Neural progenitor cell (in vitro differentiated cells): ENCODE measurements at regions not wholly inside any gene's neighbourhood (a gene's known extent, or its start where the extent isn't known, plus 50 kb on each side); places are given as distances from the start of the nearest gene placed in this dataset.

Experiments used
- DNase-seq: peaks from one replicate; pipeline ENCODE4 v3.0.0-alpha.2; 2016; ENCODE audit warnings: low spot score
- H2AFZ ChIP-seq: fragments of 200-600 bp; sonication (generic); replicated peaks from 2 replicates; pipeline ENCODE4 v1.6.1; 2016; ENCODE audit warnings: antibody characterized with exemption
- H3F3A ChIP-seq: fragments of 200-600 bp; sonication (generic); 2 replicates; pipeline ENCODE4 v1.6.1; 2016; ENCODE audit warnings: antibody characterized with exemption, low read depth
- H3K27ac ChIP-seq: fragments of 200-600 bp; sonication (generic); 2 replicates; pipeline ENCODE4 v1.5.1; 2016; ENCODE audit warnings: mild to moderate bottlenecking
- H3K27me3 ChIP-seq: fragments of 200-600 bp; sonication (generic); 2 replicates; pipeline ENCODE4 v1.6.1; 2016; ENCODE audit warnings: mild to moderate bottlenecking, moderate library complexity
- H3K36me3 ChIP-seq: fragments of 200-600 bp; sonication (generic); 2 replicates; pipeline ENCODE4 v1.5.1; 2016
- H3K4me1 ChIP-seq: fragments of 200-600 bp; sonication (generic); 2 replicates; pipeline ENCODE4 v1.6.1; 2016; ENCODE audit warnings: mixed run types
- H3K4me2 ChIP-seq: fragments of 200-600 bp; sonication (generic); 2 replicates; pipeline ENCODE4 v1.6.1; 2016
- H3K4me3 ChIP-seq: fragments of 200-600 bp; sonication (generic); 2 replicates; pipeline ENCODE4 v1.5.1; 2016
- H3K79me2 ChIP-seq: fragments of 200-600 bp; sonication (generic); 2 replicates; pipeline ENCODE4 v1.6.1; 2016; ENCODE audit warnings: low read depth
- H3K9ac ChIP-seq: fragments of 200-600 bp; sonication (generic); 2 replicates; pipeline ENCODE4 v1.6.1; 2016
- H3K9me3 ChIP-seq: fragments of 200-600 bp; sonication (generic); 2 replicates; pipeline ENCODE4 v1.5.1; 2016; ENCODE audit warnings: low read depth
- H4K20me1 ChIP-seq: fragments of 200-600 bp; sonication (generic); 2 replicates; pipeline ENCODE4 v1.6.1; 2016; ENCODE audit warnings: low read depth
- H3K27ac Mint-ChIP-seq: 3 replicates; pipeline ENCODE4 v1.8.0; 2021; ENCODE audit warnings: mixed read lengths
- H3K27me3 Mint-ChIP-seq: 2 replicates; pipeline ENCODE4 v1.8.0; 2022; ENCODE audit warnings: low read depth, mild to moderate bottlenecking, inconsistent platforms, moderate library complexity, mixed read lengths; ENCODE audit not compliant: insufficient read depth
- H3K36me3 Mint-ChIP-seq: 3 replicates; pipeline ENCODE4 v1.8.0; 2021; ENCODE audit warnings: mixed read lengths
- H3K4me1 Mint-ChIP-seq: 3 replicates; pipeline ENCODE4 v1.8.0; 2021; ENCODE audit warnings: mixed read lengths
- H3K4me3 Mint-ChIP-seq: 3 replicates; pipeline ENCODE4 v1.8.0; 2021; ENCODE audit warnings: mild to moderate bottlenecking, moderate library complexity, mixed read lengths
- H3K9me3 Mint-ChIP-seq: 3 replicates; pipeline ENCODE4 v1.8.0; 2020; ENCODE audit warnings: mixed read lengths
- CTCF ChIP-seq: fragments of 200-600 bp; sonication (generic); IDR thresholded peaks from 2 replicates; pipeline ENCODE4 v1.5.1; 2017; ENCODE audit warnings: antibody characterized with exemption, mild to moderate bottlenecking
- EZH2 ChIP-seq: fragments of 200-600 bp; sonication (generic); IDR thresholded peaks from 2 replicates; pipeline ENCODE4 v1.6.1; 2017; ENCODE audit warnings: antibody characterized with exemption, mild to moderate bottlenecking, moderate library complexity
- EZH2phosphoT487 ChIP-seq: fragments of 200-600 bp; sonication (generic); IDR thresholded peaks from 2 replicates; pipeline ENCODE4 v1.6.1; 2017; ENCODE audit warnings: antibody characterized with exemption

GRCh38 chr11:62050716-62051115 lies 73.1 kb upstream of the INCENP start:
- no peak overlapping the region for H3K27ac Mint-ChIP-seq
- no peaks in the 10 kb centered on the region for H3K27me3 Mint-ChIP-seq
- H3K4me3 Mint-ChIP-seq, result no peak overlapping the region
- peaks cover 7% of the 10 kb centered on the region for H3K4me1 Mint-ChIP-seq
- H3K9me3 ChIP-seq, result no peaks in the 10 kb centered on the region
- no peaks in the 10 kb centered on the region for H3K36me3 Mint-ChIP-seq
- H3K4me3 ChIP-seq, result no peak overlapping the region
- no peak overlapping the region for H2AFZ ChIP-seq
- H3K9me3 Mint-ChIP-seq, result peaks cover 2% of the 10 kb centered on the region
- H3K9ac ChIP-seq, result no peak overlapping the region
- DNase-seq, result no peak
- no peak overlapping the region for H3K4me2 ChIP-seq
- no peaks in the 10 kb centered on the region for H3K36me3 ChIP-seq
- peaks cover under 1% of the 10 kb centered on the region for H3K4me1 ChIP-seq
- no peak for TF ChIP-seq EZH2
- no peak for TF ChIP-seq EZH2phosphoT487
- TF ChIP-seq CTCF, result no peak
- no peak overlapping the region for H3K27ac ChIP-seq
- no peaks in the 10 kb centered on the region for H3K27me3 ChIP-seq
- no peaks in the 10 kb centered on the region for H3F3A ChIP-seq
- no peaks in the 10 kb centered on the region for H4K20me1 ChIP-seq
- no peaks in the 10 kb centered on the region for H3K79me2 ChIP-seq

GRCh38 chr11:62048100-62048499 lies 75.7 kb upstream of the INCENP start:
- no peak for TF ChIP-seq EZH2
- TF ChIP-seq CTCF, result no peak
- no peak for TF ChIP-seq EZH2phosphoT487
- Mint-ChIP-seq H3K27ac (no peak overlapping the region), H3K27me3 (no peaks in the 10 kb centered on the region), H3K4me1 (no peaks in the 10 kb centered on the region), H3K4me3 (no peak overlapping the region), H3K36me3 (no peaks in the 10 kb centered on the region), H3K9me3 (no peaks in the 10 kb centered on the region)
- no peaks in the 10 kb centered on the region for H4K20me1 ChIP-seq
- no peak overlapping the region for H3K4me3 ChIP-seq
- no peaks in the 10 kb centered on the region for H3F3A ChIP-seq
- H3K79me2 ChIP-seq, result no peaks in the 10 kb centered on the region
- no peak overlapping the region for H3K27ac ChIP-seq
- DNase-seq, result no peak
- H3K9me3 ChIP-seq, result no peaks in the 10 kb centered on the region
- H2AFZ ChIP-seq, result no peak overlapping the region
- peaks cover 4% of the 10 kb centered on the region for H3K4me1 ChIP-seq
- H3K36me3 ChIP-seq, result no peaks in the 10 kb centered on the region
- H3K4me2 ChIP-seq, result no peak overlapping the region
- H3K27me3 ChIP-seq, result no peaks in the 10 kb centered on the region
- no peak overlapping the region for H3K9ac ChIP-seq

- Mint-ChIP-seq H3K4me1 (no peaks in the 10 kb centered on the region), H3K27ac (no peak overlapping the region), H3K9me3 (no peaks in the 10 kb centered on the region), H3K27me3 (no peaks in the 10 kb centered on the region), H3K36me3 (no peaks in the 10 kb centered on the region), H3K4me3 (no peak overlapping the region)
- Histone ChIP-seq H3K36me3 (no peaks in the 10 kb centered on the region), H3K9me3 (no peaks in the 10 kb centered on the region), H3K4me1 (peaks cover 4% of the 10 kb centered on the region), H3K27me3 (no peaks in the 10 kb centered on the region), H3K27ac (no peak overlapping the region), H3K79me2 (no peaks in the 10 kb centered on the region), H4K20me1 (no peaks in the 10 kb centered on the region), H3K4me2 (no peak overlapping the region), H2AFZ (no peak overlapping the region), H3F3A (no peaks in the 10 kb centered on the region), H3K9ac (no peak overlapping the region), H3K4me3 (no peak overlapping the region)
- no peak for DNase-seq
- TF ChIP-seq EZH2phosphoT487 (no peak), CTCF (no peak), EZH2 (no peak)
These were observed 77.2 kb upstream of the INCENP start for GRCh38 chr11:62046568-62047100.
